Epidermal melanocyte (primary cell): ENCODE measurements at regions not wholly inside any gene's neighbourhood (a gene's known extent, or its start where the extent isn't known, plus 50 kb on each side); places are given as distances from the start of the nearest gene placed in this dataset.

Experiments
- DNase-seq: peaks from one replicate; pipeline ENCODE4 v3.0.0; 2011; ENCODE audit warnings: low spot score; ENCODE audit not compliant: insufficient read length

GRCh38 chr21:39124681-39125251 is 58.5 kb downstream of the PSMG1 start:
- no peak for DNase-seq

GRCh38 chr21:39123375-39123774 is 59.9 kb downstream of the PSMG1 start:
- no peak for DNase-seq

GRCh38 chr21:39121600-39122355 is 61.5 kb downstream of the PSMG1 start:
- no peak for DNase-seq

GRCh38 chr21:39120876-39121599 is 62.2 kb downstream of the PSMG1 start:
- DNase-seq: no peak

GRCh38 chr21:39119891-39120290 is 63.4 kb downstream of the PSMG1 start:
- no peak for DNase-seq

- no peak for DNase-seq
Observed at GRCh38 chr21:39118604-39119215, 64.5 kb downstream of the PSMG1 start.

- DNase-seq: no peak
Observed at GRCh38 chr21:39118061-39118460, 65.2 kb downstream of the PSMG1 start.

GRCh38 chr21:39117440-39117970 is 65.7 kb downstream of the PSMG1 start:
- DNase-seq: no peak

- DNase-seq: no peak
Observed at GRCh38 chr21:39116761-39117439, 66.4 kb downstream of the PSMG1 start.

GRCh38 chr21:39115576-39116235 is 67.5 kb downstream of the PSMG1 start:
- DNase-seq: no peak

- no peak for DNase-seq
Observed at GRCh38 chr21:39114871-39115575, 68.2 kb downstream of the PSMG1 start.

GRCh38 chr21:39111931-39112550 is 71.2 kb downstream of the PSMG1 start:
- DNase-seq: no peak

GRCh38 chr21:39110431-39110830 is 72.8 kb downstream of the PSMG1 start:
- DNase-seq: no peak

GRCh38 chr21:39109596-39110210 is 73.5 kb downstream of the PSMG1 start:
- DNase-seq: no peak

GRCh38 chr21:39109163-39109530 is 74.1 kb downstream of the PSMG1 start:
- DNase-seq: no peak

GRCh38 chr21:39108291-39109162 is 74.7 kb downstream of the PSMG1 start:
- DNase-seq: no peak

GRCh38 chr21:39107739-39108138 is 75.5 kb downstream of the PSMG1 start:
- no peak for DNase-seq

- no peak for DNase-seq
Observed at GRCh38 chr21:39106881-39107462, 76.3 kb downstream of the PSMG1 start.
